Small intestine (tissue), 7 donors: ENCODE measurements at regions not wholly inside any gene's neighbourhood (a gene's known extent, or its start where the extent isn't known, plus 50 kb on each side); places are given as distances from the start of the nearest gene placed in this dataset.

Source experiments
- DNase-seq, 2 donors: peaks; one replicate each; pipeline versions ENCODE4 v3.0.0 to v3.0.0-alpha.2; 2013
- FAIRE-seq: peaks from 2 replicates; lab custom pipeline; 2012; peaks lifted over from hg19 to GRCh38; lab: Jason Lieb, UNC
- H3K27ac ChIP-seq, 3 donors: one replicate each; pipeline ENCODE4 v1.5.1; 2013; ENCODE audit warnings: low read length in 2 of 3, mild to moderate bottlenecking in 2 of 3, control low read depth in 1 of 3, inconsistent platforms in 1 of 3, low read depth in 1 of 3, moderate library complexity in 1 of 3
- H3K27me3 ChIP-seq, 3 donors: one replicate each; pipeline ENCODE4 v1.6.1; 2013; ENCODE audit warnings: low read length in 3 of 3, inconsistent platforms in 1 of 3; ENCODE audit not compliant: control insufficient read depth in 3 of 3, insufficient read depth in 3 of 3
- H3K36me3 ChIP-seq, 3 donors: one replicate each; pipeline ENCODE4 v1.6.1; 2013; ENCODE audit warnings: low read length in 3 of 3, inconsistent platforms in 1 of 3, low read depth in 1 of 3, mild to moderate bottlenecking in 1 of 3, moderate library complexity in 1 of 3; ENCODE audit not compliant: control insufficient read depth in 3 of 3, insufficient read depth in 2 of 3
- H3K4me1 ChIP-seq, 3 donors: one replicate each; pipeline ENCODE4 v1.6.1; 2013; ENCODE audit warnings: low read length in 2 of 3, inconsistent platforms in 1 of 3, low read depth in 1 of 3, mild to moderate bottlenecking in 1 of 3, moderate library complexity in 1 of 3; ENCODE audit not compliant: control insufficient read depth in 3 of 3, insufficient read depth in 2 of 3
- H3K4me3 ChIP-seq, 3 donors: one replicate each; pipeline ENCODE4 v1.5.1; 2013; ENCODE audit warnings: low read length in 3 of 3, control low read depth in 1 of 3, inconsistent platforms in 1 of 3, low read depth in 1 of 3, mild to moderate bottlenecking in 1 of 3, moderate library complexity in 1 of 3
- H3K9me3 ChIP-seq, 2 donors: one replicate each; pipeline ENCODE4 v1.6.1; 2013; ENCODE audit warnings: low read depth in 1 of 2, low read length in 1 of 2; ENCODE audit not compliant: control insufficient read depth in 2 of 2, insufficient read depth in 1 of 2
- WGBS, 3 donors: extraction: QIAGEN DNeasy Blood & Tissue Kit; methylation state at CpG; one replicate each; pipeline ENCODE4 v1.1.7; 2013; 5-methylcytosine and 5-hydroxymethylcytosine counted together
- donor health status: healthy with polysubstance abuse.
- donor health status: control.
- donor health status: control.
- donor health status: Bipolar disorder and iron deficiency.
- donor health status: healthy.

DNA sequence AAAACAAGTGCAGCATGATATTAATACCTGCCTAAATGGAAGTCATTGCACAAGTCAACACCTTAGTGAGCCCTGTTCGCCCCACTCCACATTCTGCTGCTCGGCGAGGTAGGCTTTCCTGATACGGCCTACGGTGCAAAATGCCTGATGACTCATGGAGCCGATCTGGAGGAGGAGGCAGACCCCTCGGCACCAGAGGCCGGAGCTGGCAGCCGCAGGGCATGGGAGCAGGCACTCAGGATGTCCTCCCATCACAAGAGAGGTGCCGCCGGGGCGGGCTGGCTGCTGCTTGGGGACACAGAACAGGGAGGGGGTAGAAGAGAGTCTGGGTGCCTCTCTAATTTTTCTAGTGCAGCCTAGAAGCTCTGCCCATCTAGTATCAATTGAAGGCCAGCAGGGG is 418.5 kb upstream of the MGMT start:
- H3K27ac ChIP-seq, result no peak overlapping the region
- WGBS, 3 donors, result 72 to 78% (median 75%) methylated on average over 12 of the region's 12 CpGs
- no peaks in the 10 kb centered on the region for H3K4me1 ChIP-seq
- H3K4me3 ChIP-seq, result no peak overlapping the region
- no peak for DNase-seq
- no peaks in the 10 kb centered on the region for H3K9me3 ChIP-seq
- no peak for FAIRE-seq
- no peaks in the 10 kb centered on the region for H3K36me3 ChIP-seq
- no peaks in the 10 kb centered on the region for H3K27me3 ChIP-seq

DNA sequence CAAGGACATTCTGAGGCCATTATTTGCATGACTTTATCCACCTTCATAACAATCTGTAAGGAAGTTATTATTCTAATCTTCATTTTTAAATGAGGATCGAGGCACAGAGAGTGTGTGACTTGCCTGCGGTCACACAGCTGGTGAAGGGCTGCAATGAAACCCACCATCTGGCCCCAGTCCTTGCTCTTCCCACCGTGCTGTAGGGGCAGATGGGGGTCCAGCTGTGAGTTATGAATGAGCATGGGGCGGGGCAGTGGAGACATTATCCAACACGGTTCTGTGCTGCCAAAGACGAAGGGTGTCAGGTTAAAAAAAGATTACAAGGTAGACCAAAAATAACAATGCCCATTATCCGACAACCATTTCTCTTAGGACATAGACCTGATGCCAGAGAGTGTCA is 417.5 kb upstream of the MGMT start:
- H3K9me3 ChIP-seq, result no peaks in the 10 kb centered on the region
- DNase-seq, result no peak
- FAIRE-seq, result no peak
- H3K36me3 ChIP-seq, result no peaks in the 10 kb centered on the region
- no peak overlapping the region for H3K27ac ChIP-seq
- 71 to 82% (median 74%) methylated on average over 7 of the region's 7 CpGs for WGBS, 3 donors
- H3K4me1 ChIP-seq, result no peaks in the 10 kb centered on the region
- H3K4me3 ChIP-seq, result no peak overlapping the region
- no peaks in the 10 kb centered on the region for H3K27me3 ChIP-seq

DNA sequence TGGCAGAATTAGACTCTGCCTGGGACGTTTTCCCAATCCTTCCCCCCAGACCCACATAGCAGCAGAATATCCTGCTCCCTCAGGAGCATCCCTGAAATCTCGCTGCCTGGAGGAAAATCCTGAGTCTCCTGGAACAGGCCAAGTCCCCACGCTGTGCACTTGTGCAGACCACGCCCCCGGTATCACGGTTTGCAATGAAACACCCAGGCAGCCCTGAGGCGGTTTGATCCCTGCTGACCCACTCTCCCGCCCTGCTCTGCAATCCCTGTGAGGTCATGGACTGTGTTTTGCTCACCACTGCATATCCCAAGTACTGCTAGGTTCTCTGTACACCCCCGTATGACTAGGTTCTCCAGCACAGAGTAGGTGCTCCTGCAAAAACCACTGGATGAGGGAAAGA is 411.8 kb upstream of the MGMT start:
- H3K36me3 ChIP-seq, result no peaks in the 10 kb centered on the region
- no peak for DNase-seq
- no peaks in the 10 kb centered on the region for H3K4me1 ChIP-seq
- H3K27ac ChIP-seq, result no peak overlapping the region
- no peak for FAIRE-seq
- H3K27me3 ChIP-seq, result no peaks in the 10 kb centered on the region
- H3K9me3 ChIP-seq, result no peaks in the 10 kb centered on the region
- H3K4me3 ChIP-seq, result no peak overlapping the region
- WGBS, 3 donors, result 57 to 74% (median 69%) methylated on average over 9 of the region's 9 CpGs

DNA sequence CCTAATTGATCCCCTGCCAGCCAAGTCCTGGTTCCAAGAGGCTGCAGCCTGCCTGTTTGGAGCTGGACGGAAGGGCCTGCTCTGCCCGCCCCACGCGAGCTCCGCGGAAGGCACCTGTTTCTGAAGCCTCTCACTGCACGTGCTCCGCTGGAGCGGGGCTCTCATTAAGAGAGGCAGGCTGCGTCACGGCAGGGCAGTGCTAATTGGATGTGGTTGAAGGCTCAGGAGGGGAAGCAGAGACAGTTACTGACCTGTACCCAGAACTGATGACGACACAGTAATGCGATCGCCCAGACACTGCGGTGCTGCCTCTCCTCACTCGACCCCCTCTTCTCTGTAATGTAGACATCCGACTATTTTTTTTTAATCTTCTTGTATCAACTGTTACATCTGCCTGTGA is 411.1 kb upstream of the MGMT start:
- WGBS, 3 donors, result 76 to 87% (median 86%) methylated on average over 17 of the region's 17 CpGs
- H3K27ac ChIP-seq, result no peak overlapping the region
- no peaks in the 10 kb centered on the region for H3K4me1 ChIP-seq
- H3K4me3 ChIP-seq, result no peak overlapping the region
- no peaks in the 10 kb centered on the region for H3K36me3 ChIP-seq
- no peaks in the 10 kb centered on the region for H3K27me3 ChIP-seq
- FAIRE-seq (no peak), DNase-seq (no peak)
- no peaks in the 10 kb centered on the region for H3K9me3 ChIP-seq

DNA sequence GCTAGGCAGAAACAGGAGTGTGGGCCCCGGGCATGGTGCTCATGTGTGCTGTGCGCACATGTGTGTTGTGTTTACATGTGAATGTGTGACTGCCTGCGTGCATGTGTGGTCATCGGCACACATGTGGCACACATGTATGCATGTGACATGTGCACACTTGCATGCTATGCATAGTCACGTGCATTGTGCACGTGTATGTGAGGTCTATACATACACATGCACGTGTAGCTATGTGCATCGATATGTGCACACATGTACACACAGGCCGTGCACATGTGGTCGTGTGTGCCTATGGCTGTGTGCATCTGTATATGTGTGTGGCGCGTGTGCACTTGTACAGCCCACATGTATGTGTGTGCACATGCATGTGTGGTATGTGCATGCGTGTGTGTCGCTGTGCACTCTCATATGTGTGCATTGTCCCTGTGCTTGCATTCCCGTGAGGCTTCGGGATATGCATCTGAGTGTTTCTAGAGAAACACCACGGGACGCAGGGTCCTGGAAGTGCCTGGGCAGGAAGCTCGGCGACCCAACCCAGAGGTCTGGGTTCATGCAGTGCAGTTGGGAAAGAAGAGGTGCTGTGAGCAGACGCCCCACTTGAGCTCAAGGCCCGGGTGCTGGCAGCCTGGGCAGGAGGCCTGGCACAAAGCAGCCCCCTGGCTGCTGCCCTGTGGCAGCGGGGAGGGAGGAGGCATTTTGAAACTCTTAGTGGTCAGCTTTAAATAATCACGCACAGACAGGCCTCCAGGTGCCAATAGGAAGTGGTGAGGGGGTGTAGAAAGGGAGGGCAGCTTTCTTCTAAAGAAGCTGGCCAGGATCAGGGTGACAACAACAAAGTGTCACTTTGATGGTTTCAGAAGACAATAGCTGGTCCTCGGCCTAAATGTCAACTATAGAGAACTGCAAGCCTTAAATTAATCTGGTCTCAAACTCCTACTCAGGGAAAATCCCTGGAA is 410.0 kb upstream of the MGMT start:
- 84 to 85% (median 85%) methylated on average over 25 of the region's 25 CpGs for WGBS, 3 donors
- no peak overlapping the region for H3K4me3 ChIP-seq
- no peaks in the 10 kb centered on the region for H3K4me1 ChIP-seq
- FAIRE-seq (no peak), DNase-seq (no peak)
- no peak overlapping the region for H3K27ac ChIP-seq
- no peaks in the 10 kb centered on the region for H3K27me3 ChIP-seq
- H3K9me3 ChIP-seq, result no peaks in the 10 kb centered on the region
- H3K36me3 ChIP-seq, result no peaks in the 10 kb centered on the region

DNA sequence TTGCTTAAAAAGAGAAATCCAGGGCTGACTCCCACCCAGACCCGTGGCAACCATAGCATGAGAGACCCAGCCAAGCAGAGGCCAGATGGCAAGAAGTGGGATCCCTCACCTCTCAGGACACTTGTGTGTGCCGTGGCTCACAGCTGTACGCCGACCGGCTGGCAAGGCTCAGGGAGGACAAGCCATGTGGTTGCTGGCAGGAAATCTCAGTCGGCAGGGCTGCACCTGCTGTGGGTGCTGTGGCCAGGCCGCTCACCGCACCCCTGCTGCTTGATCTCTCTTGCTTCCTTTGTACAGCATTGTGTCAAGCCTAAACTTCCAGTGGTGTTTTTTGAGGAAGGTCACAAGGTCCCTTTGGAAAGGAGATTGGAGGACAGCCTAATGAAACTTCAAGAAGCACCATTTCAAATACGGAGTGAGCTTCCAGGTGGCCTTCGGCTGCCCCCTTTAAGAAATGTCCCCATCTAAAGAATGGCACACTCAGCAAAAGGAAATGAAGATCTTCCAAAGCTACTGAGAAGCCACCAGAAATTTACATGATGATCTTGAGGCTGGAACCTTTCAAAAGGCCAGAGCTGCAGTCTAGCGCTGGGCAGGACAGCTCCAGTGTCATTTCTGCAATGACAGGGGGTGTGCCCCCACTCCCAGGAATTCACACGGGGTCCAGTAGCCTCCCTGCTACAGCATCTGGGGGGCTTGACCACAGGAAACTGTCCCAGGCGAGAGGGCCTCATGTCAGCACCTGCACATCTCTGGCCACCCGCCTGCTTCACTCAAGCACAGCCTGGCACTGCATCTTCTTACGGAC is 409.0 kb upstream of the MGMT start:
- Histone ChIP-seq H3K36me3 (no peaks in the 10 kb centered on the region), H3K27ac (no peak overlapping the region), H3K27me3 (no peaks in the 10 kb centered on the region), H3K4me1 (no peaks in the 10 kb centered on the region), H3K4me3 (no peak overlapping the region), H3K9me3 (no peaks in the 10 kb centered on the region)
- WGBS, 3 donors, result 60 to 72% (median 66%) methylated on average over 15 of the region's 15 CpGs
- DNase-seq (peak in 1 of 2 donors; percentile 16), FAIRE-seq (no peak)

DNA sequence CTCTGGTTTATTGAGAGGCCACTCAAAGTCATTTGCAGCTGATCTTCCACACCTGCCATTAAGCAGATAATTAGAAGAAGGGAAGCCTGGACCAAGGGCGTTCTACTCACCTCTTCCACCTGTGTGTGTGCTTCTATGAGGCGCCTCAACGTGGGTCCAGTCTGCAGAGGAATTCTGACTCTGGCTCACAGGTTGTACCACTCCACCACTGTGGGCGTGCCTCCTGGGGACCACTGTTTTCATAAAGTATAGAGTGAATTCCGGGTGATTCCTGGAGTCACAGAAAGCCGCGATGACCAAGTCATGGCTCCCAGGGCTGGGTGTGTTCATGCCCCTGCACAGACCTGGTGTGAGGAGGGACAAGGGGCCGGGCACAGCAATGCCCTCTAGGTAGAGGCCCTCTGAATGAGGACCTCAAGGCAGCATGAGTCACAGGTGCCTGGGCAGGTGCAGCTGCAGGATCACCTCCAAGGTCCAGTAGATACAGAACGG is 408.3 kb upstream of the MGMT start:
- Histone ChIP-seq H3K4me3 (no peak overlapping the region), H3K27me3 (no peaks in the 10 kb centered on the region), H3K9me3 (no peaks in the 10 kb centered on the region), H3K4me1 (no peaks in the 10 kb centered on the region), H3K27ac (no peak overlapping the region), H3K36me3 (no peaks in the 10 kb centered on the region)
- DNase-seq (no peak), FAIRE-seq (no peak)
- WGBS, 3 donors, result 71 to 82% (median 81%) methylated on average over 9 of the region's 9 CpGs

DNA sequence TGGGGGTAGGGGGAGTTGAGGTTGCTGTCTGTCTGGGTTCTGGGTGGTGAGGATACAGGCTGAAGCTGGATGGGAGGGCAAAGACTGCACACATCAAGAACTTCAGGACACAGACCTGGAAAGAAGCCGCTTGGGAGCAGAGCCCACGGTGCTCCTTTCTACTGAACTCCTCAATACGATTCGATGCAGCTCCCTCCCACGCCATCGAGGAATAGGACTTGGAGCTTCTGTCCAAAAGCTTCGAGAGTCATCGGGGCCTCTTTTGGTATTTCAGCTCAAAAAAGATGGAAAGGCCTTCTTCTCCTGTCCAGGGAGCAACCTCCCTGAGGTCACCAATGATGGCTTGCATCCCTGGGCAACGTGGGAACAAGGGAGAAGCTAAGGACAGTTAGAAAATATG is 407.1 kb upstream of the MGMT start:
- WGBS, 3 donors, result 77 to 90% (median 79%) methylated on average over 9 of the region's 9 CpGs
- DNase-seq (no peak), FAIRE-seq (no peak)
- no peaks in the 10 kb centered on the region for H3K9me3 ChIP-seq
- no peaks in the 10 kb centered on the region for H3K4me1 ChIP-seq
- H3K36me3 ChIP-seq, result no peaks in the 10 kb centered on the region
- H3K27me3 ChIP-seq, result no peaks in the 10 kb centered on the region
- no peak overlapping the region for H3K4me3 ChIP-seq
- H3K27ac ChIP-seq, result no peak overlapping the region
